ENCODE measurements at regions not wholly inside any gene's neighbourhood (a gene's known extent, or its start where the extent isn't known, plus 50 kb on each side); places are given as distances from the start of the nearest gene placed in this dataset.

- in situ Hi-C loops (cut with HindIII; ENCODE audit: low sequenced_read_pairs): no loop called here
- no peak overlapping the region for H3K4me3 ChIP-seq (ENCODE audit: low read depth, low read length)
- DNase-seq (ENCODE audit: low read depth, low spot score): no peak
- TF ChIP-seq CTCF (IDR thresholded peaks at IDR 0.05; ENCODE audit: low read depth, low read length): no peak
Observed at GRCh38 chr2:128662051-128662471, 343.4 kb upstream of the HS6ST1 start.

- DNase-seq (ENCODE audit: low read depth, low spot score): no peak
- no peak overlapping the region for H3K4me3 ChIP-seq (ENCODE audit: low read depth, low read length)
- no peak for TF ChIP-seq CTCF (IDR thresholded peaks at IDR 0.05; ENCODE audit: low read depth, low read length)
- in situ Hi-C loops (cut with HindIII; ENCODE audit: low sequenced_read_pairs): no loop called here
Observed at GRCh38 chr2:128663371-128664050, 344.8 kb upstream of the HS6ST1 start.

GRCh38 chr2:128664499-128664971 is 345.9 kb upstream of the HS6ST1 start:
- no peak overlapping the region for H3K4me3 ChIP-seq (ENCODE audit: low read depth, low read length)
- DNase-seq (ENCODE audit: low read depth, low spot score): peak; percentile 14
- no peak for TF ChIP-seq CTCF (IDR thresholded peaks at IDR 0.05; ENCODE audit: low read depth, low read length)
- in situ Hi-C loops (cut with HindIII; ENCODE audit: low sequenced_read_pairs): no loop called here

GRCh38 chr2:128665113-128665512 is 346.4 kb upstream of the HS6ST1 start:
- TF ChIP-seq CTCF (IDR thresholded peaks at IDR 0.05; ENCODE audit: low read depth, low read length): no peak
- DNase-seq (ENCODE audit: low read depth, low spot score): no peak
- in situ Hi-C loops (cut with HindIII; ENCODE audit: low sequenced_read_pairs): no loop called here
- H3K4me3 ChIP-seq (ENCODE audit: low read depth, low read length): no peak overlapping the region

- in situ Hi-C loops (cut with HindIII; ENCODE audit: low sequenced_read_pairs): no loop called here
Observed at GRCh38 chr2:128666596-128666995, 347.9 kb upstream of the HS6ST1 start.

GRCh38 chr2:128667391-128667790 is 348.7 kb upstream of the HS6ST1 start:
- TF ChIP-seq CTCF (IDR thresholded peaks at IDR 0.05; ENCODE audit: low read depth, low read length): no peak
- DNase-seq (ENCODE audit: low read depth, low spot score): no peak
- in situ Hi-C loops (cut with HindIII; ENCODE audit: low sequenced_read_pairs): no loop called here
- no peak overlapping the region for H3K4me3 ChIP-seq (ENCODE audit: low read depth, low read length)

More at GRCh38 chr2:128666596-128666995, 347.9 kb upstream of the HS6ST1 start:
- DNase-seq (ENCODE audit: low read depth, low spot score): no peak
- TF ChIP-seq CTCF (IDR thresholded peaks at IDR 0.05; ENCODE audit: low read depth, low read length): no peak
- H3K4me3 ChIP-seq (ENCODE audit: low read depth, low read length): no peak overlapping the region
